H1 (cell line): ENCODE measurements at regions not wholly inside any gene's neighbourhood (a gene's known extent, or its start where the extent isn't known, plus 50 kb on each side); places are given as distances from the start of the nearest gene placed in this dataset.

Experiments
- BRCA1 ChIP-seq: IDR thresholded peaks from 2 replicates; pipeline ENCODE4 v1.6.1; 2012; ENCODE audit warnings: low read depth, low read length, improper control_type of control experiment
- CHD7 ChIP-seq: fragments of 300-600 bp; sonication (generic); IDR thresholded peaks from 2 replicates; pipeline ENCODE4 v1.7.1; 2012; ENCODE audit warnings: low read length, moderate library complexity, mild to moderate bottlenecking, inconsistent platforms; ENCODE audit not compliant: insufficient replicate concordance
- NANOG ChIP-seq: IDR thresholded peaks from 2 replicates; pipeline ENCODE4 v1.6.1; 2011; ENCODE audit warnings: low read length, low read depth, mild to moderate bottlenecking, inconsistent platforms; ENCODE audit not compliant: insufficient read depth, poor library complexity, severe bottlenecking
- SIN3A ChIP-seq, 2 experiments: IDR thresholded peaks in 1 of 2; conservative IDR thresholded peaks in 1 of 2; 2 replicates each; pipeline ENCODE4 v1.6.1; 2011 to 2012; ENCODE audit warnings: low read length in 2 of 2, improper control_type of control experiment in 1 of 2, low read depth in 1 of 2, mild to moderate bottlenecking in 1 of 2
- SRF ChIP-seq: IDR thresholded peaks from 2 replicates; pipeline ENCODE4 v1.6.1; 2011; ENCODE audit warnings: mild to moderate bottlenecking, low read depth, low read length, moderate library complexity
- TF ChIP-seq, protein P1 (sequence below): IDR thresholded peaks from 2 replicates; pipeline ENCODE4 v1.6.1; 2012; ENCODE audit warnings: inconsistent platforms

DNA sequence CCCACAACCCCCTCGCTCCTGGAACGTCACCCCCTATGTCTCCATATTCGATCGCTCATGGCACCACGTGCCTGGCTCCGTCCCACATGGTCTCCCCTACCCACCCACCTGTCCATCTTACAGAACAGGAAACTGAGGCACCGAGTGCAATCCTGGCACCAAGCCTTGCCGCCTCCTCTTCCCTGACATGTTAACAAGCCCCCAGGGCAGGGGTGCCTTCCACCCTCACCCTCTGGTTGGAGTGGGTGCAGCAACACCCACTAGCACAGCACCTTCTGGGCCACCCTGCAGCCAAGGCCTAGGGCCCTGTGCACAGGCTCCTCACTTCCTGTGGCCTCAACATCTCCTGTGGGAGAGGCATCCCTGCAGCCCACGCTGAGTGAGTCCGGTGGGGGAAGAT, 110.3 kb downstream of the RFLNA start (continued):
- TF ChIP-seq CHD7 = no peak
- no peak for TF ChIP-seq SIN3A (conservative IDR thresholded peaks at IDR 0.05 in 1 of 2, IDR thresholded peaks at IDR 0.05 in 1 of 2; ENCODE audit: low read depth in 1 of 2, low read length in 2 of 2)
- TF ChIP-seq, protein P1, sequence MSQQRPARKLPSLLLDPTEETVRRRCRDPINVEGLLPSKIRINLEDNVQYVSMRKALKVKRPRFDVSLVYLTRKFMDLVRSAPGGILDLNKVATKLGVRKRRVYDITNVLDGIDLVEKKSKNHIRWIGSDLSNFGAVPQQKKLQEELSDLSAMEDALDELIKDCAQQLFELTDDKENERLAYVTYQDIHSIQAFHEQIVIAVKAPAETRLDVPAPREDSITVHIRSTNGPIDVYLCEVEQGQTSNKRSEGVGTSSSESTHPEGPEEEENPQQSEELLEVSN = no peak
- no peak for TF ChIP-seq SRF
- no peak for TF ChIP-seq BRCA1
- no peak for TF ChIP-seq NANOG
